HFF-Myc (cell line): ENCODE measurements at regions not wholly inside any gene's neighbourhood (a gene's known extent, or its start where the extent isn't known, plus 50 kb on each side); places are given as distances from the start of the nearest gene placed in this dataset.

Experiments used
- DNase-seq: peaks from one replicate; pipeline ENCODE4 v3.0.0-alpha.2; 2011; ENCODE audit warnings: low read depth; ENCODE audit errors: extremely low read depth
- H3K4me3 ChIP-seq: replicated peaks from 2 replicates; pipeline ENCODE4 v1.5.1; 2011; ENCODE audit warnings: low read depth, mild to moderate bottlenecking, control low read depth, low read length
- CTCF ChIP-seq: IDR thresholded peaks from 2 replicates; pipeline ENCODE4 v1.5.1; 2012; ENCODE audit warnings: mild to moderate bottlenecking, low read depth, low read length, control low read depth; ENCODE audit errors: missing control alignments

GRCh38 chr18:40534723-40535122, 1420.3 kb upstream of the PIK3C3 start:
- no peak for DNase-seq
- no peak for TF ChIP-seq CTCF
- H3K4me3 ChIP-seq: no peak overlapping the region

GRCh38 chr18:40532046-40532445, 1423.0 kb upstream of the PIK3C3 start:
- no peak for TF ChIP-seq CTCF
- no peak overlapping the region for H3K4me3 ChIP-seq
- no peak for DNase-seq

- no peak for TF ChIP-seq CTCF
- H3K4me3 ChIP-seq: no peak overlapping the region
- no peak for DNase-seq
These were observed 1424.0 kb upstream of the PIK3C3 start for GRCh38 chr18:40531051-40531450.

GRCh38 chr18:40529478-40529877, 1425.6 kb upstream of the PIK3C3 start:
- no peak for DNase-seq
- no peak for TF ChIP-seq CTCF
- no peak overlapping the region for H3K4me3 ChIP-seq

GRCh38 chr18:40524881-40525280, 1430.2 kb upstream of the PIK3C3 start:
- no peak overlapping the region for H3K4me3 ChIP-seq
- no peak for TF ChIP-seq CTCF
- no peak for DNase-seq

- TF ChIP-seq CTCF: no peak
- H3K4me3 ChIP-seq: no peak overlapping the region
- DNase-seq: no peak
These were observed 1431.7 kb upstream of the PIK3C3 start for GRCh38 chr18:40523287-40523686.

- no peak overlapping the region for H3K4me3 ChIP-seq
These were observed 1454.0 kb upstream of the PIK3C3 start for GRCh38 chr18:40501026-40501425.

More at GRCh38 chr18:40501026-40501425, 1454.0 kb upstream of the PIK3C3 start:
- no peak for DNase-seq
- TF ChIP-seq CTCF: no peak
